SU-DHL-6 (cell line): ENCODE measurements at regions not wholly inside any gene's neighbourhood (a gene's known extent, or its start where the extent isn't known, plus 50 kb on each side); places are given as distances from the start of the nearest gene placed in this dataset.

Experiments
- H2AFZ ChIP-seq: fragments of 200-600 bp; sonication (generic); 2 replicates; pipeline ENCODE4 v1.6.1; 2014; ENCODE audit warnings: low read depth, mild to moderate bottlenecking, moderate library complexity, mixed read lengths, antibody characterized with exemption, low read length; ENCODE audit not compliant: severe bottlenecking
- H3F3A ChIP-seq: fragments of 200-600 bp; shearing (Covaris generic); 2 replicates; pipeline ENCODE4 v1.6.0; 2016; ENCODE audit warnings: antibody characterized with exemption, mild to moderate bottlenecking; ENCODE audit not compliant: insufficient read depth
- H3K27ac ChIP-seq: fragments of 200-600 bp; sonication (generic); 2 replicates; pipeline ENCODE4 v1.5.1; 2016; ENCODE audit warnings: low read depth, mild to moderate bottlenecking, low read length, moderate library complexity, mixed read lengths
- H3K27me3 ChIP-seq: fragments of 200-600 bp; sonication (generic), shearing (Covaris generic); 2 replicates; pipeline ENCODE4 v1.6.0; 2014; ENCODE audit warnings: mild to moderate bottlenecking, low read length
- H3K36me3 ChIP-seq: fragments of 200-600 bp; sonication (generic); 2 replicates; pipeline ENCODE4 v1.6.1; 2014; ENCODE audit warnings: mild to moderate bottlenecking, low read length, mixed read lengths
- H3K4me2 ChIP-seq: fragments of 300-600, 200-600 bp; shearing (Covaris generic), sonication (generic); 2 replicates; pipeline ENCODE4 v1.6.0; 2014; ENCODE audit warnings: low read length, low read depth, mild to moderate bottlenecking; ENCODE audit not compliant: poor library complexity, severe bottlenecking
- H3K4me3 ChIP-seq: fragments of 200-600 bp; sonication (generic); 2 replicates; pipeline ENCODE4 v1.5.1; 2014; ENCODE audit warnings: antibody characterized with exemption, low read length, mild to moderate bottlenecking, mixed read lengths; ENCODE audit not compliant: insufficient read depth, poor library complexity, severe bottlenecking
- H3K79me2 ChIP-seq: fragments of 200-600 bp; sonication (generic); 2 replicates; pipeline ENCODE4 v1.6.1; 2014; ENCODE audit warnings: mild to moderate bottlenecking, low read length, moderate library complexity; ENCODE audit not compliant: insufficient read depth
- H3K9ac ChIP-seq: fragments of 200-600 bp; sonication (generic); 2 replicates; pipeline ENCODE4 v1.7.0; 2014; ENCODE audit warnings: mild to moderate bottlenecking, low read length
- H3K9me2 ChIP-seq: fragments of 200-600 bp; sonication (generic); replicated peaks from 2 replicates; pipeline ENCODE4 v1.6.1; 2014; ENCODE audit warnings: low read length; ENCODE audit not compliant: insufficient read depth
- H3K9me3 ChIP-seq: fragments of 200-600 bp; sonication (generic); 2 replicates; pipeline ENCODE4 v1.6.1; 2014; ENCODE audit warnings: low read length, mixed read lengths; ENCODE audit not compliant: insufficient read depth
- H4K20me1 ChIP-seq: fragments of 200-600 bp; sonication (generic); 2 replicates; pipeline ENCODE4 v1.6.1; 2014; ENCODE audit warnings: low read depth, mild to moderate bottlenecking, antibody characterized with exemption, low read length, moderate library complexity, mixed read lengths
- EZH2phosphoT487 ChIP-seq: fragments of 200-600 bp; sonication (generic), shearing (Covaris generic); conservative IDR thresholded peaks from 2 replicates; pipeline ENCODE4 v1.6.1; 2018; ENCODE audit warnings: mild to moderate bottlenecking, antibody characterized with exemption, low read length, moderate library complexity, mixed read lengths
- TF ChIP-seq, protein P1 (sequence below): fragments of 200-600 bp; sonication (generic); IDR thresholded peaks from one replicate; pipeline ENCODE4 v1.5.1; 2017; ENCODE audit warnings: antibody characterized with exemption, mild to moderate bottlenecking, low read length, moderate library complexity; ENCODE audit not compliant: insufficient read depth, poor library complexity, severe bottlenecking

DNA sequence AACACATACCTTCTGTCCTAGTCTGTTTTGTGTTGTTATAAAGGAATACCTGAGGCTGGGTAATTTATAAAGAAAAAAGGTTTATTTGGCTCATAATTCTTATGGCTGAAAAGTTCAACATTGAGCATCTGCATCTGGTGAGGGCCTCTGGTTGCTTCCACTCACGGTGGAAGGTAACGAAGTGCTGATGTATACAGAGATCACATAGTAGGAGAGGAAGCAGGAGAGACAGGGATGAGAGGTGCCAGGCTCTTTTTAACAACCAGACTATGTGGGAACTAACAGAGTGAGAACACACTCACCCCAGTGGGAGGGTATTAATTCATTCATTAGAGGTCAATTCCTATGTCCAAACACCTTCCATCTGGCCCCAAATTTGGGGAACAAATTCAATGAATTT lies 463.8 kb downstream of the DSC3 start:
- H3K9ac ChIP-seq, result no peak overlapping the region
- no peak overlapping the region for H3K4me3 ChIP-seq
- no peaks in the 10 kb centered on the region for H3K36me3 ChIP-seq
- no peaks in the 10 kb centered on the region for H3K79me2 ChIP-seq
- no peak for TF ChIP-seq EZH2phosphoT487
- TF ChIP-seq, protein P1, sequence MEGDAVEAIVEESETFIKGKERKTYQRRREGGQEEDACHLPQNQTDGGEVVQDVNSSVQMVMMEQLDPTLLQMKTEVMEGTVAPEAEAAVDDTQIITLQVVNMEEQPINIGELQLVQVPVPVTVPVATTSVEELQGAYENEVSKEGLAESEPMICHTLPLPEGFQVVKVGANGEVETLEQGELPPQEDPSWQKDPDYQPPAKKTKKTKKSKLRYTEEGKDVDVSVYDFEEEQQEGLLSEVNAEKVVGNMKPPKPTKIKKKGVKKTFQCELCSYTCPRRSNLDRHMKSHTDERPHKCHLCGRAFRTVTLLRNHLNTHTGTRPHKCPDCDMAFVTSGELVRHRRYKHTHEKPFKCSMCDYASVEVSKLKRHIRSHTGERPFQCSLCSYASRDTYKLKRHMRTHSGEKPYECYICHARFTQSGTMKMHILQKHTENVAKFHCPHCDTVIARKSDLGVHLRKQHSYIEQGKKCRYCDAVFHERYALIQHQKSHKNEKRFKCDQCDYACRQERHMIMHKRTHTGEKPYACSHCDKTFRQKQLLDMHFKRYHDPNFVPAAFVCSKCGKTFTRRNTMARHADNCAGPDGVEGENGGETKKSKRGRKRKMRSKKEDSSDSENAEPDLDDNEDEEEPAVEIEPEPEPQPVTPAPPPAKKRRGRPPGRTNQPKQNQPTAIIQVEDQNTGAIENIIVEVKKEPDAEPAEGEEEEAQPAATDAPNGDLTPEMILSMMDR, result no peak
- no peaks in the 10 kb centered on the region for H3K9me2 ChIP-seq
- no peaks in the 10 kb centered on the region for H3K9me3 ChIP-seq
- H4K20me1 ChIP-seq, result no peaks in the 10 kb centered on the region
- no peak overlapping the region for H3K4me2 ChIP-seq
- no peak overlapping the region for H2AFZ ChIP-seq
- no peaks in the 10 kb centered on the region for H3K27me3 ChIP-seq
- H3K27ac ChIP-seq, result no peak overlapping the region
- H3F3A ChIP-seq, result no peaks in the 10 kb centered on the region

DNA sequence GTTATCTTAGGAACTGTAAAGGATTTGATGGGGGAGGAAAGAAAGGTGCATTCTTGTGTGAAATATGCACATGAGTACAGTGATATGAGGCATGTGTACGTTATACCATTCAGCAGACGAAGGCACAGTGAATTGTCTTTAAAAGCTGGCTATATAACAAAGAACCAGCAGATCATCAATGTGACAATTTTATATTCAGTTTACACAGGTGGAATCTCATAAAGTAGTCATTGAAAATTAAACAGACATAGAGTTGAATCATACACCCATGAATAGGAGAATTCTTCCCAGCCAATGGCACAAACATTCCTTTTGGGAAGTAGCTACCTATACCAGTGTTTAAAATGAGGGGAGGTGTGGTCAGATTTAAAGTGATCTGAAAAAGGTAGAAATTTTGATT lies 470.3 kb downstream of the DSC3 start:
- Histone ChIP-seq H3K9me3 (no peaks in the 10 kb centered on the region), H3K9me2 (no peaks in the 10 kb centered on the region), H3K27ac (no peak overlapping the region), H4K20me1 (no peaks in the 10 kb centered on the region), H3K79me2 (no peaks in the 10 kb centered on the region), H3K27me3 (no peaks in the 10 kb centered on the region), H3K4me3 (no peak overlapping the region), H3F3A (no peaks in the 10 kb centered on the region), H2AFZ (no peak overlapping the region), H3K4me2 (no peak overlapping the region), H3K9ac (no peak overlapping the region), H3K36me3 (no peaks in the 10 kb centered on the region)
- TF ChIP-seq EZH2phosphoT487, result no peak
- TF ChIP-seq, protein P1, result no peak

DNA sequence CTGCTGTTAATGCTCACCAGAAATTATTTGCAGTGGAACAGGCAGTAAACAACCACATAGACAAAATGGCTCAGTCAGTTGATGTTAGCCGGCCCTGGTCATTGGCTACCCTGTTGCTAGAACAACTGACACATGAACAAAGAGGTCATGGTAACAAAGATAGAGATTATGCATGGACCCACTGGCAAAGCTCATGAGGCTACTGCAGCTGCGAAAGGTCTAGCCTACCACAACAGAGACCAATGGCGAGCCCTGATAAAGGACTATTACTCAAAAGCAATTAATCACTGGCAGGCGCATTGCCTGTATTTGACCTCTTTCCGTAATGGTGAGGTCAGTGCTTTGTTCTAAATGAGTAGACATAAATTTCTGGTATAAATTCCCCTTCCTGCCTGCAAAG lies 474.2 kb downstream of the DSC3 start:
- Histone ChIP-seq H2AFZ (no peak overlapping the region), H3F3A (no peaks in the 10 kb centered on the region), H3K4me2 (no peak overlapping the region), H3K9ac (no peak overlapping the region), H3K27ac (no peak overlapping the region), H3K4me3 (no peak overlapping the region), H3K9me3 (no peaks in the 10 kb centered on the region), H4K20me1 (no peaks in the 10 kb centered on the region), H3K79me2 (no peaks in the 10 kb centered on the region), H3K9me2 (no peaks in the 10 kb centered on the region), H3K36me3 (no peaks in the 10 kb centered on the region; the same call in 1 of the 2 replicates), H3K27me3 (no peaks in the 10 kb centered on the region)
- TF ChIP-seq EZH2phosphoT487, result no peak
- TF ChIP-seq, protein P1, result no peak
